ENCODE measurements at regions not wholly inside any gene's neighbourhood (a gene's known extent, or its start where the extent isn't known, plus 50 kb on each side); places are given as distances from the start of the nearest gene placed in this dataset.

GRCh38 chr11:134515081-134515960 lies 103.3 kb upstream of the B3GAT1 start:
- Histone ChIP-seq H3K27ac (no peak overlapping the region), H3K36me3 (no peaks in the 10 kb centered on the region), H3K4me1 (no peaks in the 10 kb centered on the region), H3K27me3 (peaks cover 0 to 4% (median 0%) of the 10 kb centered on the region in 3 donors), H3K9me3 (no peaks in the 10 kb centered on the region), H3K4me3 (no peak overlapping the region)
- WGBS, 2 donors = 34 to 83% methylated on average over 26 of the region's 26 CpGs
- TF ChIP-seq, protein P1, sequence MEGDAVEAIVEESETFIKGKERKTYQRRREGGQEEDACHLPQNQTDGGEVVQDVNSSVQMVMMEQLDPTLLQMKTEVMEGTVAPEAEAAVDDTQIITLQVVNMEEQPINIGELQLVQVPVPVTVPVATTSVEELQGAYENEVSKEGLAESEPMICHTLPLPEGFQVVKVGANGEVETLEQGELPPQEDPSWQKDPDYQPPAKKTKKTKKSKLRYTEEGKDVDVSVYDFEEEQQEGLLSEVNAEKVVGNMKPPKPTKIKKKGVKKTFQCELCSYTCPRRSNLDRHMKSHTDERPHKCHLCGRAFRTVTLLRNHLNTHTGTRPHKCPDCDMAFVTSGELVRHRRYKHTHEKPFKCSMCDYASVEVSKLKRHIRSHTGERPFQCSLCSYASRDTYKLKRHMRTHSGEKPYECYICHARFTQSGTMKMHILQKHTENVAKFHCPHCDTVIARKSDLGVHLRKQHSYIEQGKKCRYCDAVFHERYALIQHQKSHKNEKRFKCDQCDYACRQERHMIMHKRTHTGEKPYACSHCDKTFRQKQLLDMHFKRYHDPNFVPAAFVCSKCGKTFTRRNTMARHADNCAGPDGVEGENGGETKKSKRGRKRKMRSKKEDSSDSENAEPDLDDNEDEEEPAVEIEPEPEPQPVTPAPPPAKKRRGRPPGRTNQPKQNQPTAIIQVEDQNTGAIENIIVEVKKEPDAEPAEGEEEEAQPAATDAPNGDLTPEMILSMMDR (IDR thresholded peaks at IDR 0.05) = no peak
- TF ChIP-seq POLR2AphosphoS5 (IDR thresholded peaks at IDR 0.05) = no peak
- TF ChIP-seq EP300 (IDR thresholded peaks at IDR 0.05) = no peak
- TF ChIP-seq POLR2A (IDR thresholded peaks at IDR 0.05) = no peak
- intact Hi-C loops (cut with DNase I) = no loop called here
- DNase-seq = peak; percentile 59

DNA sequence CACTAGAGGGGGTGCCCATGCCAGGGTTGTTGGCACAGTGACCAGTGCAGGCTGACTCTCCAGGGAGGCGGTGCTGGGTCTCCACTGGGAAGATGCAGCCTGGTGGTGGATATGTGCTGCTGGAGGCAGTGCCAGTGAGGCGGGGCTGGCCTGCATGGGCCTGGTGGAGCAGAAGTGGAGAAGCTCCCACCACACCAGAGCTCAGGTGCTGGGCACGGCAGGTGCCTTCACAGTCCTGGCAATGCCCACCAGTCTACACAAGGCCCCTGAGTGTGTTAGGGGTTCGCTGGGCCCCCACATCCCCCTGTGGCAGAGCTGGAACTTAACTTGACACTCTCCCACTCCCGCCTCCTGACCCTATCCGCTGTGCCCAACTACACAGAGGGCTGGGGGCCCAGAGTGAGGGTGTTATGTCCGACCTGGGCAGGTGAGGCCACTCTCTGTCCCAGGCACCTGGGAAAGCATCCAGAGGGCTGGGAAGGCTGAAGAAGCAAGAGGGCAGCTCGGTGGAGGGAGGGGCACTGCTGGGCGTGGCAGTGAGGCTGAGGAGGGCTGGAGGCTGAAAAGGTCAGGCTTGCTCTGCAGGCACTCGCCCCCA lies 102.4 kb upstream of the B3GAT1 start:
- DNase-seq = peak; percentile 56
- Histone ChIP-seq H3K4me1 (no peaks in the 10 kb centered on the region), H3K9me3 (no peaks in the 10 kb centered on the region), H3K27me3 (peaks cover 0 to 4% (median 0%) of the 10 kb centered on the region in 3 donors), H3K36me3 (no peaks in the 10 kb centered on the region), H3K4me3 (no peak overlapping the region), H3K27ac (no peak overlapping the region)
- WGBS, 2 donors = 53 to 72% methylated on average over 10 of the region's 10 CpGs
- intact Hi-C loops (cut with DNase I) = no loop called here
- TF ChIP-seq EP300 (IDR thresholded peaks at IDR 0.05) (no peak), POLR2A (IDR thresholded peaks at IDR 0.05) (no peak), POLR2AphosphoS5 (IDR thresholded peaks at IDR 0.05) (no peak)
- TF ChIP-seq, protein P1 (IDR thresholded peaks at IDR 0.05) = no peak

DNA sequence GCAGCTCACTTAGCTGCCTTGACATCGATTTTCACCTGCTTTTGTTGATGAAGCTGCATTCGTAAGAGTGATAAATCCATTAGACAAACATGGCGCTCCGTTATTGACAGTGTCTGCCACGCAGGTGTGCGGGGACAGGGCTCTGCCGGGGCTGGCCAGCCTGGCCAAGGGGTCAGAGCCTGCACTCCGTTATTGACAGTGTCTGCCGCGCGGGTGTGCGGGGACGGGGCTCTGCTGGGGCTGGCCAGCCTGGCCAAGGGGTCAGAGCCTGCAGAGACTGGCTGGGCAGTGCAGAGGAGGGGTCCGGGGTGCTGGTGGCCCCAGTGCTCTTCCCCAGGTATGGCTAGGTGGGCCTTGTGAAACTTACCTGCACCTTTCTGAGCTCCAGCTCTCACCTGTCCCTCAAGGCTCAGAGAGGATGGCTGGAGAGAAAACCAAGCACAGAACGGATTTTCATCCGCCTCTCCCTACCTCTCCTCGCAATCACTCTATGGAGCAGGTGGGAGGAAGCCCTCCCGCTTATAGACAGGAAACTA lies 101.6 kb upstream of the B3GAT1 start:
- H3K4me1 ChIP-seq = no peaks in the 10 kb centered on the region
- no peak overlapping the region for H3K27ac ChIP-seq
- no peaks in the 10 kb centered on the region for H3K36me3 ChIP-seq
- H3K4me3 ChIP-seq = no peak overlapping the region
- 83 to 84% methylated on average over 18 of the region's 18 CpGs for WGBS, 2 donors
- TF ChIP-seq POLR2AphosphoS5 (IDR thresholded peaks at IDR 0.05) = no peak
- TF ChIP-seq, protein P1 (IDR thresholded peaks at IDR 0.05) = no peak
- intact Hi-C loops (cut with DNase I) = no loop called here
- H3K27me3 ChIP-seq = peaks cover 0 to 4% (median 0%) of the 10 kb centered on the region in 3 donors
- DNase-seq = peak; percentile 26
- H3K9me3 ChIP-seq = no peaks in the 10 kb centered on the region

DNA sequence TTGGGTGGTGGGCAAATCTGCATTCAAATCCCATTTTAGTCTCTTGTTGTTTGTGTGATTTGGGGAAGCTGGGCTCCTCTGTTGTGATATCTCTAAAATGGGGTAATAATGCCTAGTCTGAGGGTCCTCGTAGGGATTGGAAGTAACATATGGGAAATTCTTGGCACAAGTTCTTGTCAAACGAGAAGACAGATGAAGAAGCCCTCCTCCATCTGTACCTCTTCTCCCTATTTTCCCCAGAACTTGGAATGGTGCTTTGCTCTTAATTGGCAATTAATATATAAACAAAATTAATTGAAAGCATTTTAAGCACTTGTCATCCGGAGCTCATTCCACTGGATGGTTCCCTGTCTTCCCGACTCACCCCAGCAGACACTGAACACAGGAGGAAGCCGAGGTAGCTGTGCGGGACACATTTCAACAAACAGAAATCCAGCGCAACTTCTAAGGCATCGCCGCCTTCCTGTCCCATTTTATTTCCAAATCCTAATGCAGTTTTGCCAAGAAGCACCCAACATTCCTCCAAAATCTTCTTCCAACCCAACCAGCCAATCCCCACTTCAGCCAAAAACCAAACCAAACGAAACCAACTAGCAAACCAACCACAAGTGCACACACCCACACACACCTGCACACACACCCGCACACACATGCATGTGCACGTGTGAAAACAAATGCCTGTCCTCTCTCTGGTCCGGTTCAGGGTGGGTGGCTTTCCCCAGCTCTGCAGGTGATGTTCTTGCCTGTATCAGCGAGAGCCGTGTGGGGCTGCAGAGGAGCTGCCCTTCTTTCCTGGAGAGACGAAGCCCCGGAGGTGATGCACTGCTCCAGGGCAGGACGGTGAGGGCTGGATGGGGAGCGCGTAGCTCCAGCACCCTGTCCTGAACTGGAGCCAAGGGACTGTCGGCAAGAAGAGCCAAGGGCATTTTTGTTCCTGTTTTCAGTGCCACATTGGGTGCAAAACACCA lies 100.8 kb upstream of the B3GAT1 start:
- Histone ChIP-seq H3K27me3 (peaks cover 0 to 4% (median 0%) of the 10 kb centered on the region in 3 donors), H3K36me3 (no peaks in the 10 kb centered on the region), H3K27ac (no peak overlapping the region), H3K4me1 (no peaks in the 10 kb centered on the region), H3K9me3 (no peaks in the 10 kb centered on the region), H3K4me3 (no peak overlapping the region)
- DNase-seq = peak; percentile 50
- WGBS, 2 donors = 87 to 89% methylated on average over 21 of the region's 21 CpGs
- TF ChIP-seq POLR2A (IDR thresholded peaks at IDR 0.05) (no peak), EP300 (IDR thresholded peaks at IDR 0.05) (no peak), POLR2AphosphoS5 (IDR thresholded peaks at IDR 0.05) (no peak)
- TF ChIP-seq, protein P1 (IDR thresholded peaks at IDR 0.05) = no peak
- intact Hi-C loops (cut with DNase I) = no loop called here

Data from sigmoid colon (tissue), 6 donors.